Testis (tissue), 2 donors: ENCODE measurements at regions not wholly inside any gene's neighbourhood (a gene's known extent, or its start where the extent isn't known, plus 50 kb on each side); places are given as distances from the start of the nearest gene placed in this dataset.

Experiments used
- DNase-seq: peaks from one replicate; pipeline ENCODE4 v3.0.0-alpha.2; 2019
- H3K27ac ChIP-seq, 2 donors: fragments of 200-600 bp; sonication (generic); one replicate each; pipeline ENCODE4 v1.5.1; 2019
- H3K27me3 ChIP-seq: fragments of 200-600 bp; sonication (generic); one replicate; pipeline ENCODE4 v1.5.1; 2019
- H3K36me3 ChIP-seq: fragments of 200-600 bp; sonication (generic); one replicate; pipeline ENCODE4 v1.5.1; 2017; ENCODE audit warnings: low read depth; ENCODE audit errors: missing control alignments
- H3K4me1 ChIP-seq: fragments of 200-600 bp; sonication (generic); one replicate; pipeline ENCODE4 v1.5.1; 2019
- H3K4me3 ChIP-seq, 2 donors: fragments of 200-600 bp; sonication (generic); one replicate each; pipeline ENCODE4 v1.5.1; 2017 to 2019
- H3K9me3 ChIP-seq: fragments of 200-600 bp; sonication (generic); one replicate; pipeline ENCODE4 v1.5.1; 2017
- POLR2A ChIP-seq: fragments of 450-650 bp; IDR thresholded peaks from one replicate; pipeline ENCODE4 v1.6.1; 2017; ENCODE audit warnings: antibody characterized with exemption, mild to moderate bottlenecking, moderate library complexity
- WGBS, 2 donors: methylation state at CpG; one replicate each; pipeline ENCODE4 v1.1.5; 2018; 5-methylcytosine and 5-hydroxymethylcytosine counted together
- intact Hi-C: fragments of 100-400 bp; cut with DNase I; formaldehyde crosslinking; loops from one replicate; pipeline ENCODE4 v1.15.1; 2023; ENCODE audit warnings: low total_unique reads
- TF ChIP-seq, protein P1 (sequence below), 3 experiments: fragments of 450-650 bp in 2 of 3; fragments of 200-600 bp in 1 of 3; sonication (generic) in 1 of 3; IDR thresholded peaks; one replicate each; pipeline ENCODE4 v1.5.1; 2016 to 2019; ENCODE audit warnings: antibody characterized with exemption in 3 of 3, mild to moderate bottlenecking in 2 of 3, moderate library complexity in 1 of 3

DNA sequence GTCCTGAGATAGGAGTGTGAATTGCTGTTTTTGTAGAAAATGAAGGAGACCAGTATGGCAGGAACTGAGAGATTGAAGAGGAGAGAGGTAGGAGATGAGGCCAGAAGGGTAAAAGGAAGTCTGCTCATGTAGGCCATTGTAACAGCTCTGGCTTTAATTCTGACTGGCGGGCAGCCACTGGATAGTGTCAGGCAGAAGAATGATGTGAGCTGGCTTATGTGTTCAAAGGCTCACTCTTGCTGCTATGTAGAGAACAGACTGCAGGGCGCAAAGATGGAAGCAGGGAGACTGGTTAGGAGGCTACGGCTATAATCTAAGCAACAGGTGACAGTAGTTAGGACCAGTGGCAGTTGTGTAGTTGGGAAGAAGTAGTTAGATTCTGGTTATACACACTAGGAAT is 160.2 kb upstream of the FGF13 start:
- intact Hi-C loops: no loop called here

DNA sequence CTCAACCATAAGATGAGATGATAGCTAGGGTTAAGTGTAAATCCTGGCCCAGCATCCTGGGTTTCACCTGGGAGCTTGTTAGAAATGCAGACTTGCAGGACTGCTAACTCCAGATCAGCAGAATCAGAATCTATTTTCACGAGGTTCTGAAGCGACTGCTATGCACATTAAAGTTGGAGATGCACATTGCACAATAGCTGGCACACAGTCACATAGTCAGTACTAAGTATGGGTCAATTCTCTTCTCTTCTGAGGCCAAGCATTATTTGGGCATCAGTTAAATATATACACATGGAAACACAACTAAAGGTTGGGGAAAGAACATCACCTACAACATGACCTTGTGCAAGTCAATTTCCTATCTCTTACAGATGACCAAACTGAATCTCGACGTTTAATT is 155.1 kb upstream of the FGF13 start:
- DNase-seq: no peak
- TF ChIP-seq, protein P1, sequence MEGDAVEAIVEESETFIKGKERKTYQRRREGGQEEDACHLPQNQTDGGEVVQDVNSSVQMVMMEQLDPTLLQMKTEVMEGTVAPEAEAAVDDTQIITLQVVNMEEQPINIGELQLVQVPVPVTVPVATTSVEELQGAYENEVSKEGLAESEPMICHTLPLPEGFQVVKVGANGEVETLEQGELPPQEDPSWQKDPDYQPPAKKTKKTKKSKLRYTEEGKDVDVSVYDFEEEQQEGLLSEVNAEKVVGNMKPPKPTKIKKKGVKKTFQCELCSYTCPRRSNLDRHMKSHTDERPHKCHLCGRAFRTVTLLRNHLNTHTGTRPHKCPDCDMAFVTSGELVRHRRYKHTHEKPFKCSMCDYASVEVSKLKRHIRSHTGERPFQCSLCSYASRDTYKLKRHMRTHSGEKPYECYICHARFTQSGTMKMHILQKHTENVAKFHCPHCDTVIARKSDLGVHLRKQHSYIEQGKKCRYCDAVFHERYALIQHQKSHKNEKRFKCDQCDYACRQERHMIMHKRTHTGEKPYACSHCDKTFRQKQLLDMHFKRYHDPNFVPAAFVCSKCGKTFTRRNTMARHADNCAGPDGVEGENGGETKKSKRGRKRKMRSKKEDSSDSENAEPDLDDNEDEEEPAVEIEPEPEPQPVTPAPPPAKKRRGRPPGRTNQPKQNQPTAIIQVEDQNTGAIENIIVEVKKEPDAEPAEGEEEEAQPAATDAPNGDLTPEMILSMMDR (IDR thresholded peaks at IDR 0.05): no peak
- no peak for TF ChIP-seq POLR2A
- intact Hi-C loops: no loop called here
- Histone ChIP-seq H3K9me3 (no peaks in the 10 kb centered on the region), H3K27me3 (no peaks in the 10 kb centered on the region), H3K27ac (no peak overlapping the region), H3K4me1 (no peaks in the 10 kb centered on the region), H3K36me3 (no peaks in the 10 kb centered on the region), H3K4me3 (no peak overlapping the region)
- WGBS, 2 donors: 79 to 92% methylated on average over 2 to 4 of the region's 4 CpGs

More for the DNA sequence above, 160.2 kb upstream of the FGF13 start:
- H3K27ac ChIP-seq: no peak overlapping the region
- DNase-seq: no peak
- TF ChIP-seq, protein P1 (IDR thresholded peaks at IDR 0.05): no peak
- TF ChIP-seq POLR2A: no peak
- no peak overlapping the region for H3K4me3 ChIP-seq
- 87 to 100% methylated on average over 3 of the region's 3 CpGs for WGBS, 2 donors
- H3K27me3 ChIP-seq: no peaks in the 10 kb centered on the region
- H3K36me3 ChIP-seq: no peaks in the 10 kb centered on the region
- H3K4me1 ChIP-seq: no peaks in the 10 kb centered on the region
- no peaks in the 10 kb centered on the region for H3K9me3 ChIP-seq

DNA sequence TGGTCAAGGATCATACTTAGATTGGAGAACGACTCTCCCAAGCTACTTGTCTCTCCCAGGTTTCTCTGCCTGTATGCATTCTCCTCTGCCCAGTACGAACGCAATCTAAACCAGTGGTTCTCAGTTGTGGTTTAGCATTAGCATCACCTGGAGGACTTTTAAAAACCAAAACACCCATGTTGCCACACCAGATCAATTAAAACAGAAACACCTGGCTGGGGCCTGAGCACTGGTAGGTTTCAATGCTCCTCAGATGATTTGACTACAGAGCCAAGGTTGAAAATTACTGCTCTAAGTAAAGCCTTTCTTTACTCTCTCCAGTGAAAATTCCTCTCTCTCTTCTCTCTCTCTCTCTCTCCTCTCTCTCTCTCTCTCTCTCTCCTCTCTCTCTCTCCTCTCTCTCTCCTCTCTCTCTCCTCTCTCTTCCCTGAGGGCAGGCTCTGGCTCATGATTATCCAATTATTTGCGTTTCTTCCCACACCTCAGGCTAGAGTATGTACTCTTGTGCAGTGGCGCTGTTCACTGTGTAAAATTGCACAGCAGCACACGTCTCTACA is 153.7 kb upstream of the FGF13 start:
- no peaks in the 10 kb centered on the region for H3K4me1 ChIP-seq
- TF ChIP-seq, protein P1 (IDR thresholded peaks at IDR 0.05): no peak
- TF ChIP-seq POLR2A: no peak
- no peaks in the 10 kb centered on the region for H3K9me3 ChIP-seq
- WGBS, 2 donors: 85 to 93% methylated on average over 6 of the region's 6 CpGs
- H3K27me3 ChIP-seq: no peaks in the 10 kb centered on the region
- no peaks in the 10 kb centered on the region for H3K36me3 ChIP-seq
- no peak for DNase-seq
- no peak overlapping the region for H3K27ac ChIP-seq
- H3K4me3 ChIP-seq: no peak overlapping the region
- intact Hi-C loops: no loop called here

DNA sequence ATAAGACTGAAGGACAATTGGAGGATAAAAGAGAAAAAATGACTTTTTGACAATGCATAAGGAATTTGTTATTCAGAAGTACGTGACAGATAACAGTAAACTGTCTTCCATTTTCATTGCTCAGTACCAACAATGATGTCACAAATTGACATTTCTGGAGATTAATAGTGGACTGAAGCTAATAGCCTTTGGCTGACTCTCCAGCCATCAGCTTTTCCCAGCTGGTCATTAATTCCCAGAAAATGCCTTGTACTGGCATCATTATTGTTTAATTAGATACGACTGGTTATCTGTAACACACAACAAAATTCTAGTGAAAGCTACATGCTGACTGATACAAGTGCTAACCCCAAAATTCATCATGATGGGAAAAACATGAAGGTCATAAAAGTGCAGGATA is 147.9 kb upstream of the FGF13 start:
- Histone ChIP-seq H3K27me3 (no peaks in the 10 kb centered on the region), H3K4me1 (no peaks in the 10 kb centered on the region), H3K4me3 (no peak overlapping the region), H3K36me3 (no peaks in the 10 kb centered on the region), H3K27ac (no peak overlapping the region), H3K9me3 (no peaks in the 10 kb centered on the region)
- 75 to 87% methylated on average over 2 of the region's 2 CpGs for WGBS, 2 donors
- intact Hi-C loops: no loop called here
- DNase-seq: no peak
- no peak for TF ChIP-seq POLR2A
- TF ChIP-seq, protein P1 (IDR thresholded peaks at IDR 0.05): no peak

DNA sequence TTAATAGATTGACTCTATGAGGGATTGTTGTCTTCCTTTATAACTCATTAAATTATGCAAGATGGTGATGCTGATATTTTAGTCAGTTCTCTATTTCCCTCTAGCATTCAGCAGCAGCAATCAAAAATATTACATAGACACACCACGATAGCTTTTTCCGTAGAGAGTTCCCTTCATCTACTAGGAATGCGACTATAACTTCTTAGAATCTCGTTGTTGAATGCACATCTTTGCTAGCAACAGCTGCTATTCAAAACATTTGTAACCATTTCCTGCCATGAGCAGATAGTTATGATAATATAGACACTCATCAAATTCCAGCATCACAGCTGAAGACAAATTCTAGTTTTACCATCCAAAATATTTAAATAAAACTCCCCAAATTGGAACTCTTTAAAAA is 147.4 kb upstream of the FGF13 start:
- H3K27ac ChIP-seq: no peak overlapping the region
- no peak for DNase-seq
- no peak overlapping the region for H3K4me3 ChIP-seq
- H3K9me3 ChIP-seq: no peaks in the 10 kb centered on the region
- intact Hi-C loops: no loop called here
- H3K4me1 ChIP-seq: no peaks in the 10 kb centered on the region
- no peaks in the 10 kb centered on the region for H3K27me3 ChIP-seq
- 79 to 91% methylated on average over 4 of the region's 4 CpGs for WGBS, 2 donors
- TF ChIP-seq POLR2A: no peak
- TF ChIP-seq, protein P1 (IDR thresholded peaks at IDR 0.05): no peak
- no peaks in the 10 kb centered on the region for H3K36me3 ChIP-seq
